HG03342 (cell line): ENCODE measurements at regions not wholly inside any gene's neighbourhood (a gene's known extent, or its start where the extent isn't known, plus 50 kb on each side); places are given as distances from the start of the nearest gene placed in this dataset.
"Not testable (repeated sequence)": the region's sequence is repeated elsewhere in the genome, so short reads cannot be mapped to it uniquely, and the experiment has no call there.

Source experiments
- ATAC-seq: cut with Tn5 transposase; IDR thresholded peaks from one replicate; pipeline ENCODE4 v1.9.1; 2021; ENCODE audit warnings: mild to moderate bottlenecking, moderate library complexity; ENCODE audit not compliant: unreplicated experiment

DNA sequence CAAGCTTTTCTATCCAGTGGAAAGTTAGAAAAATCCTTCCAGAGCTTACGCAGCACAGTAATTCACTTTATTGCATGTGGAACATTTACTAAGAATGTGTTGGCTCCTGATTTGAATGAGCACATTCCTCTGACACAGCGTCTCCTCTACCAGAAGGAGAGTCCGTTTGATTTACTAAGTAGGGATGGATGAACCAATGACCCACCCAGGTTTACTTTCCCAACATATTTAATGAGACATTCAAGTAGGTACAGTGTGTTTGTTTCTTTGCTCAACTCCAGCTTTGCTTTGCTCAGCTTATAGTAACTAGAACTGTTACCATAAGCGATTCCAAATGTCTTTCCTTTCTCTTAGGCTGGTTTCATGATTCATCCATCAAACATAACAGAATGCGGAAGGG lies 161.7 kb downstream of the SMARCA1 start:
- ATAC-seq: no peak

DNA sequence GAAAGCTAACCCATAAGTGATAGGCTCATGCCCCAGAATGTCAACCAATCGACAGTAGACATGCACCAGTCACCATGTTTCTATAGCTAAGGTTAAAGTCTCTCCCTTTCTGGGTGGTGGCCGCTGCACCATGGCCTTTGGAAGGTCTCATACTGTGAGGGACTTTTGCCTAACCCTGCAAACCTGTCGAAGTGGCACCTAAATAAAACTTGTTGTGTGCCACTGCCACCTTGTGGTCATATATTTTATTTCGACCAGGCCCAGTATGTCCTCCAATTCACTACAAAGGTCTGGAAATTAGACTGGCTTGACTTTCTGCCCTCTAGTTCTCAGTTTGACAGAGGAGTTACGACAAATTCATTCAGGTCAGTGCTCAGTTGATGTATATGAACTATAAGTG lies 163.1 kb downstream of the SMARCA1 start:
- peak; percentile 93 for ATAC-seq

DNA sequence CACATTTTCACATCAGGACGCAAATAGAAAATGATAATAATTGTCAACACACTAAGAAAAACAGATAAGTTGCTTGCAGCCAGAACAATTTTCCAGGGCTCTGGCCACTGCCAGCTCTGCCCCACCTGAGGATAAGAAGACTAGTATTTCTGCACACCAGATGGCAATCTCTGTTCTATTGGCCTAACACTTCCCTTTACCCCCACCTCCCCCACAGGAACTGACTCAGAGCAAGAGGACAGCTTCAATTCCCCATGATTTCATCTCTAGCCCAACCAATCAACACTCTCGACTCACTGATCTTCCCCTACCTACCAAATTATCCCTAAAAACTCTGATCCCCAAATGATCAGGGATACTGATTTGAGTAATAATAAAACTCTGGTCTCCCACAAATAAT lies 164.0 kb downstream of the SMARCA1 start:
- peak; percentile 36 for ATAC-seq

DNA sequence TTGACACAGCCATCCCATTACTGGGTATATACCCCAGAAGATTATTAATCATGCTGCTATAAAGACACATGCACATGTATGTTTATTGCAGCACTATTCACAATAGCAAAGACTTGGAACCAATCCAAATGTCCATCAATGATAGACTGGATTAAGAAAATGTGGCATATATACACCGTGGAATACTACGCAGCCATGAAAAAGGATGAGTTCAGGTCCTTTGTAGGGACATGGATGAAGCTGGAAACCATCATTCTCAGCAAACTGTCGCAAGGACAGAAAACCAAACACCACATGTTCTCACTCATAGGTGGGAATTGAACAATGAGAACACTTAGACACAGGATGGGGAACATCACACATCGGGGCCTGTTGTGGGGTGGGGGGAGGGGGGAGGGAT lies 165.9 kb downstream of the SMARCA1 start:
- not testable (repeated sequence) for ATAC-seq

DNA sequence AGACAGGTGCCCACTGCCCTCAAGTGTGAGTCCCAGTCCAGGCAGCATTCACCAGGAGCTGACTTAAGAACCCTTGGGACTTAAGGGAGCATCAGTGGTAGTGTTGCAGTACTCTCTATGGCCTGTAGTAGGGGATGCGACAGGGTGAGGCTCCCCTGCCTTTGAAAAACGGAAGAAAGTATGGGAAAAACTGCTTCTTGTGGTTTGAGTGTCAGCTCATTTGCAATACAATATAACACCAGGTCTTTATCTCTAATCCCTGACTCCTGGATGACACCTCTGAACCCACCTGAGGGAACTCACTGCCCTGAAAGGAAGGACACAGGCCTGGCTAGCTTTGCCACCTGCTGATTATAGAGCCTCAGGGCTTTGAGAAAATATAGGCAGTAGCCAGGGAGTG lies 176.0 kb downstream of the SMARCA1 start:
- ATAC-seq: peak; percentile 92

DNA sequence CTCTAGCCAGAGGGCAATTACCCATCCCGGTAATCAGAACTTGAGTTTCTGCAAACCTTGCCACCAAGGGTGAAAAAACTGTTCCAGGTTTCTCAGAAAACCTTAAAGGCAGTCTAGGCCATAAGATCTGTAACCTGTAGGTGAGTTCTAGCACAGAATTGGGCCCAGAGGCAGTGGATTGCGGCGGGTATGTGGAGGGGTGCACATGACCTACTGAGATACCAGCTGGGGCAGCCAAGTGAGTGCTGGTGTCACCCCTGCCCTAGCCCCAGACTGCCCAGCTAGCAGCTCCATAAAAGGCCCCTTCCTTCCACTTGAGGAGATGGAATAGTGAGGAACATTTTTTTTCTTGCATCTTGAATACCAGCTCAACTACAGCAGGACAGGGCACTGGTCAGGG lies 176.7 kb downstream of the SMARCA1 start:
- no peak for ATAC-seq

DNA sequence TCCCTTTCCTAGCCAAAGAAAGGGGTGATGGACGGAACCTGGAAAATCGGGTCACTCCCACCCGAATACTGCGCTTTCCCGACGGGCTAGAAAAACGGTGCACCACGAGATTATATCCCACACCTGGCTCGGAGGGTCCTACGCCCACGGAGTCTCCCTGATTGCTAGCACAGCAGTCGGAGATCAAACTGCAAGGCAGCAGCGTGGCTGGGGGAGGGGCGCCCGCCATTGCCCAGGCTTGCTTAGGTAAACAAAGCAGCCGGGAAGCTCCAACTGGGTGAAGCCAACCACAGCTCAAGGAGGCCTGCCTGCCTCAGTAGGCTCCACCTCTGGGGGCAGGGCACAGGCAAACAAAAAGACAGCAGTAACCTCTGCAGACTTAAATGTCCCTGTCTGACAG lies 186.0 kb downstream of the SMARCA1 start:
- ATAC-seq: not testable (repeated sequence)

DNA sequence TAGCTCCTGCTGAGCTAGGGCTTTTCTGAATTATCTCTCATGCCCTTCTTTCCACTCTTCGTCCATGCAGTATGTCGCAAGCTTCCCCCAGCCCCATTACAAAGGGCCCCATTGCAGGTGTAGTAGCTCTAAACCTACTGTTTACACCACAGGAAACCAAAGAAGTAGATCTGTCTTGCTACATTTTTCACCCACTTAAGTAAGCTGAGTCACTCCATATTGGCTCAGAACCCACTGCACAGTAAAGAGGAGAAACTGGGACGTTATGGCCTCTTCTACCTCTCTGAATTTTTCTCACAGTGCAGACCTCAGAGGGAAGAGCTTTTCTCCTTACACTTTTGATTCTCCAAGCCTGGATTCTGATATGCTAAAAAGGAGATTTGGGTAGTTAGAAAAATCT lies 200.2 kb downstream of the SMARCA1 start:
- no peak for ATAC-seq

DNA sequence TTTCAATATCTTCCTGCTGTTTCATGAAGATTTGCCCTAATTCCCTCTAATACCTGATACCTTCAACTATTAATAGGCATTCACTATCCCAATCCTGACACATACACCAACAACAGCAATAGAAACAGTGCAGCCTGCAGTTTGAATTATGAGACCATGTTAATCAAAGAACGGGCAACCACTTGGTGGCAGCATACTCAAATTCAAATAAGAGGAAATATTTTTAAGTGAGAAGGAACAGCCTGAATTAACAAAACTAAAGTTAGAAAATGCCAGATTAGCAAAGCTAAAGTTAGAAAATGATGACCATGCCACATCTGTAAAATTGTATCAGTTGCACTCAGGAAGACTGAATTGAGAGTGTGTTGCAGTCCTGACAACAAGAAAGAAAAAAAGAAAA lies 204.9 kb downstream of the SMARCA1 start:
- no peak for ATAC-seq

DNA sequence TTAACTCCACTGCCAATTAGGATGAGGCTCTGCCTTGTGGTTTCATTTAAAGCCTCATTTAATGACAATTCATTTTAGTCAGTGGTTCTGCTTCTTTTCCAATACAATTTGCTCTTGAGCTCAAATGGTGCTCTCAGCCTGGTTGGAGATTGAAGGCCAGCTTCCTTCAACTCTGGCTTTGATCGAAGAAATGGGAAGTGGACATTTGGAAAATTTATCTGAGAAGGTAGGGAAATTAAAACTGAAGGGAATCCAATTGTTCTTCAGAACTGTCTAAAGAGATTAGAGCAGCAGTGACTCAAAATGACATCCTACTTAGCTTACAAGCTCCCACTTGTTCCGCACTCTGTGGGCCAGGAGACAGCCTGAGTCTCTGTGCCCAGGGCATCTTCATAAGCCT lies 206.8 kb downstream of the SMARCA1 start:
- ATAC-seq: no peak

DNA sequence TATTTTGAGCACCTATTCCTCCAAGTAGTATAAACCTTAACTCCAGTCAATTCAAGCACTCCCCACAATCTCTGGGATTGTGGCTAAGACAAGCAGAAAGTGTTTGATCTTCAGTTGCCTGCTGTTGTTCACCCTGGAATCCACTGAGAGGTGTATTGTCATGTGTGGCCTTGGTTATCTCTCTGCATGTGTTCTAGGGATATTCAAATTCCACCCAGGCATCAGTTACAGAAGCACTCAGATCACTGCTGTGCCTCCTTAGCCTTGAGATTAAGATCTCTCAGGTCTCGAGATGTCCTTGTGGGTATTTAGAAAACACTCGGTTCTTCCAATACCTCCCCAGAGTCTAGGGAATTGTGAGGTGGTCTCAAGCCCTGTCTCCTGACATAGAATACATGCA lies 213.3 kb downstream of the SMARCA1 start:
- ATAC-seq: no peak

DNA sequence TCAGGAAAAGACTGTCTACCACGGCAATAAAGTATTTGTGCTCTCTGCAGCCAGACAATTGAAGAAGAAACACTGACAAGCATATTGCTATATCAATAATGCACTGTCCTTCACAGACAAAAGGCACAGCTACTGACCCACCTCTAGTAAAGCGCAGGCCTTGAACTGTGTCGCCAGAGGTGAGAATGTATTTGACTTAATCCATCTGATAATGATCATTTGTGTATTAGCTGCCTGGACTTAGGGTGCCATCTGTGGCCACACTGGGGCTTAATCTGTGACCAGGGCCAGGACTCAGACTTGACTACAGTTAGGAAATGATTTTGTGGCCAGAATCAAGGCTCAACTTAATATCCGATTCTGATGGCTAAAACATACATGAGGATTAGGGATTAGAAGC lies 260.4 kb downstream of the SMARCA1 start:
- ATAC-seq: no peak

DNA sequence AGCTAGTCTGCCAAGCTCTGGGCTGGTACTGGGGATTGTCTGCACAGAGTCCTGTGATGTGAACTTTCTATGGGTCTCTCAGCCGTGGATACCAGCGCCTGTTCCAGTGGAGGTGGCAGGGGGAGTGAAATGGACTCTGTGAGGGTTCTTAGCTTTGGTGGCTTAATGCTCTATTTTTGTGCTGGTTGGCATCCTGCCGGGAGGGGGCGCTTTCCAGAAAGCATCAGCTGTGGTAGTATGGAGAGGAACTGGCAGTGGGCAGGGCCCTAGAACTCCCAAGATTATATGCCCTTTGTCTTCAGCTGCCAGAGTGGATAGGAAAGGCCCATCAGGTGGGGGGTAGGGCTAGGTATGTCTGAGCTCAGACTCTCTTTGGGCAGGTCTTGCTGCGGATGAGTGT lies 267.8 kb downstream of the SMARCA1 start:
- ATAC-seq: not testable (repeated sequence)

DNA sequence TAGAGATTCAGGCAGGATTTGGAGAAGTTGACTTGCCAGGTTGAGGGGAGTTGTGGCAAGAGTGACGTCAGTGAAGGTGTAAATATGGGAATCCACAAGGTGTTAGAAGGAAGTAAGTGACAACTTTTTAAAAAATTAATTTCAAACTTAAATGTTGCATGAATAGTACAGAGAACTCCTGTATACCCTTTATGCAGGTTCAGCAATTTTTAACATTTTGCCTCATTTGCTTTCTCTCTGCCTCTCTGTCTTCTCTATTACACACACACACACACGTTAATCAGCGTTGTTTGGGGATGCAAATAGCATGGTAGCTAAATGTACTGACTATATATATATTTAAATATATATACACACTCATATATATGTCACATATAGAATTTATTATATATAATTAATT lies 273.7 kb downstream of the SMARCA1 start:
- no peak for ATAC-seq

DNA sequence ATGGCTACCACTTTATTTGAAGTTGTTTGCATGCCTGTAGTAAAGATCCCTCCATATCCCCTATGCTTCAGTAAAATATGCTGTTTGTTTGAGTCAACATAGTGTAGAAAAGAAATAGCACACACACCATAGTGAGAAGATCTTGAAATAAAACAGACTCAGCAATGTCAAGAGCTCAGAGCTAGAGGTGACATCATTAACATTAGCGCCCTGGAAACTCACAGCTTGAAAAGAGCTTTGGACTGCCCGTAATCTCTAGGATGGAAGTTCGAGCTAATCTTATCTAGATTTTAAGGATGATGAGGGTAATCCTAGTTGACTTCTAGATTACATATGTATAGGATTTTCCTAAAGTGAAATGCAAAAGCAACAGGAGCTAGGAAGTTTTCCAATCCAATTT lies 275.6 kb downstream of the SMARCA1 start:
- ATAC-seq: no peak

DNA sequence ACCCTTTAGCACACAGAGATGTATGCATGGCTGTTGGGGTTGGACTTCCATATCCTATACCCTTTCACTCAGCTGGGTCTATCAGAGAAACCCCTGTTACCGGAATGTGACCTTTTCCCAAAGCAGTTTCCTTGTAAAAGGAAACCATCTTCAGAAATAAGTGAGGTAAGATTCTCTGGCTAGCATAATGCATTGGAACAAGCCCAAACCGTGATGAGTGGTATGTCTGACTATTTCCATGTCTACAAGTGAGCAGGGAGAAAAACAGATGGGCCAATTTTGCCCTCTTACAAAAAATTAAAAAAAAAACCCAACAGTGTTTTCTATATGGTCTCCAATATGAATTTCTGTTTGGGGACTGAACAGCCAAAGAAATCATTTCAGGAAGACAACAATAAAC lies 283.9 kb downstream of the SMARCA1 start:
- ATAC-seq: no peak

DNA sequence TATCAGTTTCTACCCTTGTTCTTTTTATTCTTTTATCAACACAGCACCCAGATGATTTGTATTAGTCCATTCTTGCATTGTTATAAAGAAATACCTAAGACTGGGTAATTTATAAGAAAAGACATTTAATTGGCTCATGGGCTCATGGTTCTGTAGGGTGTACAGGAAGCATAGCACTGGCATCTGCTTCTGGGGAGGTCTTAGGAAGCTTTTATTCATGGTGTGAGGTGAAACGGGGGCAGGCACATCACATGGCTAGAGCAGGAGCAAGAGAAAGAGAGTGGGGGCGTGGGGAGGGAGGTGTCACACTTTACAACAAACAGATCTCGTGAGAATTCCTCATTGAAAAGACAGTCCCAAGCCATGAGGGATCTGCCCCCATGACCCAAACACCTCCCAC lies 285.3 kb downstream of the SMARCA1 start:
- ATAC-seq: no peak

DNA sequence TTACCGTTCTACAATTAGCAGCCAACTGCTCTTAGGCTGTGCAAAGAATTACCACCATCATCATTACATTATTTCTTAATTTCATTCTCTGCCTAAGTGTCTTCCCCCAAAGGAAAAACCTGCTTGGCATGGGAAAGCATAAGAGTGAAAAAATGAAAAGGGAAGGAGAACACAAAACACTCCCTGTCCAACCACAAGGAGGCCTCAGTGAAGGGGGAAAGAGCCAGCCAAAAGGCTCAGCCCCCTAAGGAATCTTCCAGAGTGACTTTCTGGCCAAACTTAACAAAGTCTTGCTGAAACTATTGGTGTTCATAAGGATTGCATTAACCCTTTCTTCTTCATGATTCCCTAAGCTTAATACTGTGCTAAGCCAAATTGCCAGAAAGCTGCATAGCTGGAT lies 287.4 kb downstream of the SMARCA1 start:
- no peak for ATAC-seq

DNA sequence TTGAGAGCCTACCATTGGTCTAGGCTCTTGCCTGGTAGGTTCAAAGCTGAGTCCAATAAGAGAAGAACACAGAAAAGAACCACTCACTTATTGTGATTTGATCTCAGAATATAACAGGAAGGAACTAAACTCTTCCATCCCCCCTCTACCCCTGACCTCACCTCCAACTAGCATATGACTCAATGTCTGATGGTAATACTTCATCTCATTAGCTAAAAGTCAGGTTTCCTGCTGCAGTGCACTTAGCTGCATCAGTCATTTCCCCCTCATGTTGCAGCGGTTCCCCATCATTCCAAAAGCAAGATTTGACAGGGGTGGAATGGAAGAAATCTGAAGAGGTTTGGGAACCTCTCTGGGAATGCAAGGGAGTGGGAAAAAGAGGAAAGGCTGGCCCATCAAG lies 289.5 kb downstream of the SMARCA1 start:
- ATAC-seq: no peak

DNA sequence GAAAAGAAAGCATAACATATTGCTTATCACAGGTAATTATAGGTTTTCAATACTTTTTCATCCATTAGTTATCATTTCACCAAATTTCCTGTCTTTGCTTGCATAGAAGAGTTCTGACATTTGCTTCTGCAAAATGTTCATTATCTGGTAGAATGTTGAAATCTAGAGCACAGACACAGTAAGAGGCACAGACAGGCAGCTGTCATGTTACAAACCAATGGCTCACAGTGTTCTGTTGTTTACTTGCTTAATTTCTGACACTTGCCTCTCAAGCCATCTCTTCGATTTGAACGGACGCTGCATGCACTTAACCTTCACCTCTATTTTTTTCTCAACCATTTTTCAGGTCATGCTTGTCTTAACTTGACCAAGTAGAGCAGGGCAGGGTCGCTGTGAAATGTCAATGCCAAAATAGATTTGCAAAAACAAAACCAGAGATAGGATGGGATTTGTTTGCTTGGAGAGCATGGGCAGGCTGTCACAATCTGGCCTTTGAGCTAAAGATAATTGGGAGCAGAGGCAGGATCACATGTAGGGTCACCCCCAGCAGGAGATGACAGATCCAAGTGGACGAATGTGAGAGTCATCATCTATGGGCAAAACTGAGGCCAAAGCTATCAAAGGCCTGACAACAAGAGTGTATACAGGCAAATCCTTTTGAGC lies 292.3 kb downstream of the SMARCA1 start:
- no peak for ATAC-seq

DNA sequence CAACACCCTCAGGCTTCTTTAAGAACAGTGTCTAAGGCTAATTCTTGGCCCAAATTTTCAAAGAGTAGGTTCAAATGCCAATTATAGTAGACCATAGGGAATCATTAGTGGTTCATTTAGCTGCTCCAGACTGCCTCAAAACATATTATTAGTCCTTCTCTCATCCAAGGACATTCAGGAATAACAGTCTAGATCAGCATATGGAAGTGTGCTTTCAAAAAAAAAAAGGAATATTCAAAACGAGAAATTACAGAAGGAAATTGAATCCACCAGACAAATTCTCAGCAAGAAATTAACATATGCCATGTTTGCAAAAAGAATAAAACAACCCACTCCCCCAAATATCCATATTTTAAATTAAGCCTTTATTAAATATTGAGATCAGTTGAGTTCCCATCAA lies 293.1 kb downstream of the SMARCA1 start:
- no peak for ATAC-seq

DNA sequence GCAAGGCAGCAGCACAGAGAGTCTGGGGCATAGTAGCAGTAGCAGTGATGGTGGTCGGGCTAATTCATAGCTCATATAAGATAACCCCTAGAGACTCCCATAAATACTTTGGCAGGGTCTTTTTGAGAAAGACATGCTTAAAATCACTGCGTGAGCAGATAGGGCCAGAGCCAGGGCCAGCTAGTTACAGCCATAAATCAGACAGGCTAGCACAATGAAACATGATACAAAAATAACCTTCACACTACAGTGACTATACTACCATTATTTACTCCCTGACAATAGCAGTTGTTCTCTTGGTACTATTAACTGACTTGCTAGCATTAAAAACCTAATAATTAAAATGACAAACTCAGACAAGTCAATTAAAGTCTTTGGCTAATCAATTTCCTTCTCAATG lies 295.9 kb downstream of the SMARCA1 start:
- ATAC-seq: no peak

DNA sequence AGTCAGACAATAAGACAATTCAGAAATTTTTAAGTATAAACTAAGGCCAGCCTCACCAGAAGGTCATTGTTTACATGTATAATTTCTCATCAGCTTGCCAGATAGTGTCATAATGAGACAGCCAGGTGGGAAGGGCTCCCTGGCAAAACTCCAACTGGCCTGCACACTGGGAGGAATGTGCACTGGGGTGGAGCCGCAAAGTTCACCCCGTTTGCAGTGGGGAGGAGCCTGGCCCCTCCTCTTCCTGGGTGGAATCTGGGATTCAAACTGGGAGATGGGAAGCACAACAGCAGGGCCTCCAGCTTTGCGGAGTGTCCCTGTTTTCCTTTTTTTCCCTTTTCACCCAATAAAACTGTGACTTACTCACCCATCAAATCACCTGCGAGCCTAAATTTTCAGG lies 329.9 kb downstream of the SMARCA1 start:
- no peak for ATAC-seq
